Fibroblast of skin of left quadriceps (primary cell): ENCODE measurements at regions not wholly inside any gene's neighbourhood (a gene's known extent, or its start where the extent isn't known, plus 50 kb on each side); places are given as distances from the start of the nearest gene placed in this dataset.

Experiments
- DNase-seq, 2 experiments: peaks; one replicate each; pipeline ENCODE4 v3.0.0-alpha.2; 2013; ENCODE audit warnings: low read depth in 2 of 2

- DNase-seq = no peak
These were observed 50.8 kb upstream of the JAG1 start for GRCh38 chr20:10724449-10725173.

DNA sequence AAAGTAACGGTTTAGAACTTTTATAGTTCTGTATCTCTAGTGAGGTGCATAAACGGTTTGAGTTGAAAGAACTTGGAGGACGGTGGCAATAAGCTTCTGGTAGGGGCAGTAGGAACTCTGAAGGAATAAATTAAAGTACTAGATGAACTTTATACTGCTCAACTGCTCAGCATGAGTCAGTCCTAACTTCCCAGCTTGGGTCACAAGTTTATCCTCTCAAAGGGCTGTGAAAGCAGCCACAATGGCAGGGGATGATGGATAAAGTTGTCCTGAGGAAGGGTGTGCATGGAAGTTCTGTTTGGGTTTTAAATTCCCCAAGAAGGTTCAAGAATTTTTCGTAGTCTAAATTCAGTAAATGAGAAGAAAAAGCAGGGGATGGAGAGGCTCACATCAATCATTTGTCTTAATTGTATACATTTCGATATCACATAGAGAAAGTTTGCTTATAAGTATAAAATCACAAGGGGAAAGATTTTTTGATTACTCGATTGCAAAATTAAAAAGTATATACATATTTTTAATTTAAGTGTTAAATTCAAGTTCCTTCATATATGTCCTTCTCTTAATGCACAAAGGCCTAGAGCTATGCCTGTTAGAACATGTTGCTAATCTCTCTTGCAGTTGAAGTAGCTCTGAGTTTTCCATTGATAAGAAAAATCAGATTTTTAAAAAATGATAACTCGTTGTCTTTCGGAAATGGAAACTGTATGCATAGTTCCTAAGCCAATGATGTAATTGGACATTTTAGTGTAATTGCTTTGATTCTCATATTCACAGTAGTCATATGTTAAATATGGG, 55.3 kb upstream of the JAG1 start:
- no peak for DNase-seq

GRCh38 chr20:10729785-10730184, 56.0 kb upstream of the JAG1 start:
- no peak for DNase-seq

- no peak for DNase-seq
These were observed 56.9 kb upstream of the JAG1 start for GRCh38 chr20:10730629-10731183.

- no peak for DNase-seq
These were observed 57.6 kb upstream of the JAG1 start for GRCh38 chr20:10731190-10731965.

GRCh38 chr20:10733122-10733521, 59.3 kb upstream of the JAG1 start:
- DNase-seq = no peak

- no peak for DNase-seq
These were observed 61.6 kb upstream of the JAG1 start for GRCh38 chr20:10735195-10735949.

DNA sequence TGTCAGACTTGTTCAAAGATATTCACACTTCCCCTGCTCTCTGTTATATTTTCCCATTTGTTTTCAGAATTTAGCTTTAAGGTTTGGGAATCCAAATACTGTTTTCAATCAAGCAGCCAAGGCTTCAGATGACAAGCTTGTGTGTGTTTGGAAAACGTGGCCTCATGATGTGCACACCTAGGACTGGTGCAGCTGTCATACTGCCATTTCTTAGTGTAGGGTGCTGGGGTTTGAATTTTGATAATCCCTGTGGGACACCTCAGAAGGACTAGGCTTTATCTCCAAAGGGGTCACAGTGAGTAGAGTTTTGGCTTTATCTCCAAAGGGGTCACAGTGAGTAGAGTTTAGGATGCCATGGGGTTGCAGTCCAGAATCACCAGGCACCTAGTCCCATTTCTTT, 65.3 kb upstream of the JAG1 start:
- DNase-seq = no peak

DNA sequence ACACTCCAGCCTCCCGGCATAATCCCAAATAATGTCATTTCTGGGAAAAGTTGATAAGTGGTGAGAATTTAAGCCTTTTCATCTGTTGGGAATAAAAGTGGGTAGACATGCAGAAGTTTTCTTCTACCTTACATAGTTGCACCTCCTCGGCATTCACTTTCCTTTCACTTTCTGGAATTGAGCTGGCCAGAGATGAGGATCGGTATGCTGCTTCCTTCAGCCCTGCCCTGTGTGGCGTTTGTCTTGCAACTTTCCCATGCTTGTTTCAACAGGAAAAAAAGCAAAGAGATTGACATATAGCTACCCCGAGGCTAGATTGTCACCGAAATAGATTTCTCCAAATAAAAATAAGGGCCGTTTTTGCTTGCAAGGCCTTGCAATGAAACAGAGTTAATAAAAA, 65.8 kb upstream of the JAG1 start:
- no peak for DNase-seq

DNA sequence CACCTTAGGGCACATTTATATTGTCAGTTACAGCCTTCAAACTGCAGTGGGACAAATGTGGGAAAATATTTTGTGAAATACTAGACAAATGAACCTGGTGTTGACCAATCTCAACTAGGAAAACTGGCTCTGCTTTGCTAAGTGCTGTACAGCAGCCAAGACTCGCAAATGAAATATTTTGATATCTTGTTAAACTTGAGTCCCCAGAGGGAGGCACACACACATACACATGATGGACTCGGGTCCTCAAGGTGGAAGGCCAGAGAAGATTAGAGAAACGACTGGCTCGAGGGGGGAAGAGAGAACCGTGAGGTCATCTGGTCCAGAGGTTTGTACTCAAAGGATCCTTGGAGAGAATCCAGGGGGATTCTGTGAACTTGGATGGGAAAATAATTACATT, 67.3 kb upstream of the JAG1 start:
- no peak for DNase-seq

GRCh38 chr20:10745790-10746189, 72.0 kb upstream of the JAG1 start:
- no peak for DNase-seq

GRCh38 chr20:10747019-10747418, 73.2 kb upstream of the JAG1 start:
- DNase-seq = no peak

DNA sequence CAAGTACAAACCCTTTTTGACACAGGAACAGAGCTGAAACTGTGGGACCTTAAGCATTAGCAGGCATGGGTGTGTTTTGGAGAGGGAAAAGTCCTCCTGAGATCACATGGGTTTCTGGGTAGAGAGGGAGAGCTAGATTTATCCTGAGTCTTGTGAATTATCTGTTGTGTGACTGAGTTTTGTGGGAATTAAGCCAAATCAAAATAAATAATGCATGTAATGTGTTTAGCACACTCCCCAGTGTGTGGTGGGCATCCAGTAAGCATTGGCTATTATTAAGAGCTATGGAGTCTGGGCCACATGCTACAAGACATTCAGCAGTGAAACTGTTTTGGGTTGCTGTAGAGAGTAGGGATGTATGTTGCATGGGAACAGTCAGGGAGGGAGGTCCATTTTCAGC, 75.3 kb upstream of the JAG1 start:
- DNase-seq = no peak

DNA sequence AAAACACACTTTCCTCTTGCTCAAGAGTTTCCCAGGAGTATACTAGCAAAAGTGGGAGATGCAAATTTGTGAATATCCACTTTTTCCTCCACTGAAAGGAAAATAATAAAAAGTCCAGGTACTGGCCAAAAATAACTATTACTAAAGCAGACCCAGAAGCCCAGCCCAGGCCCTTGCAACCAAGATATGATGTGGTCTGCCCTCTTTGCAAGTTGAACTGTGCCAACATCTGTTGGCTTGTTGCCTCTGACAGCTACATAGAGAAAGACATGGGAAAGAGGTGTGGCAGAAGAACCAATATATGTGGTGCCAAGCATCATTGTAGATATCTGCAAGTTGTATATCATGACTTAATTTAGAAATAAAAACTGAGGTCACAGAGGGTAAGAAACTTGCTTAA, 78.4 kb upstream of the JAG1 start:
- no peak for DNase-seq

GRCh38 chr20:10754824-10755223, 81.0 kb upstream of the JAG1 start:
- DNase-seq = no peak

GRCh38 chr20:10758446-10758845, 84.6 kb upstream of the JAG1 start:
- DNase-seq = no peak

DNA sequence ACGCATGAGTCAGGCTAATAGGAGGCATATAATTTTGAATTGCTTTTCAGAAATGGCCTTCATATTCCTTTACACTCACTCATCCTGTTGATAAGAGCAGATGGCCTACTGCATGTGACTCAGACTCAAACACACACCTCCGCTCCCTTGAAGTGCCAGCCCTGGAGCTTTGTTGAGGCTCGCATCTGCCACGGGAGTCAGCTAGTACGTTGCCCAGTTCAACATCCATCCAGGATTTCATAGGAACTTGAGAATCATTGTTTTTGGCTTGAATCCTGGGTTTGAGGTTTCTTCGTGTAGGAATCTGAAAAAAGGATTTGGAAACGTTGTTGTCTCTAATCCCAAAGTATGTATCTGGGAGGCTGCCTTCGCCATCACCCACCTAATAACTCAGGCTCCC, 87.4 kb upstream of the JAG1 start:
- DNase-seq = peak; percentile 22 to 29

DNA sequence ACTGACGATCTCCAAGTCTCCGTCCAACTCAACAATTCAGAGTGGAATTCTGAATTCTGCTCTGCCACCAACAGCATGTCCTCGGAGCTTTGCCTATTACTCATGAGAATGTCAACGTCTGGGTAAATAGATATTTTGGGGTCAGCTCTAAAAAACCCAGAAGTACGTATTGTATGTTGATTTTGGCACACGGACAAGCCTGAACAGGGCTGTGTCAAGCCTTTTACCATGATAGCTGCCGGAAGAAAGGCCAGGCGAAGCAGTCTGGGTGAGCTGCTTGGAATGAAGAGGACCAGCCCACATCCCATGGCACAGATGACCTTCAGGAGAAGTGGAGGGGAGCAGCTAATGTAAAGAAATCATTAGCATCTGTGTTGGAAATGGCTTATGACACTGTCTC, 88.0 kb upstream of the JAG1 start:
- no peak for DNase-seq

DNA sequence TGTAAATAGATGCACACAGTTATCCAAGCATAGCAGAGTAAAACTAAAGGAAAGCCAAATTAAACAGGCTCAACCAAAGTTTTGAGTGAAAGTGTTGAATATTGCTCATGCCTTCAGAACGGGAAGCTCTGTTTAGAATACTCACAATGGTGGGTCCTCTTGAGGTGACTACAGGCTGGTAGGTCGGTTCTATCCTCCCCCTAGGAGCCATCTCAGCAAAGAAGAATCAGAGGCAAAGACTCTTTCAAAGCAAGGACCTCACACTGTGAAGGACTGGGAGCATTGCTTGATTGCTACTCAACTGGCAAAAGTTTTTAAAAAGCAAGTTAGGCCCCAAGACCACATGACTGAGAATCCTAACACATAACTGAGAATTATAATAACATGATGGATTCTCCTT, 88.4 kb upstream of the JAG1 start:
- DNase-seq = no peak

DNA sequence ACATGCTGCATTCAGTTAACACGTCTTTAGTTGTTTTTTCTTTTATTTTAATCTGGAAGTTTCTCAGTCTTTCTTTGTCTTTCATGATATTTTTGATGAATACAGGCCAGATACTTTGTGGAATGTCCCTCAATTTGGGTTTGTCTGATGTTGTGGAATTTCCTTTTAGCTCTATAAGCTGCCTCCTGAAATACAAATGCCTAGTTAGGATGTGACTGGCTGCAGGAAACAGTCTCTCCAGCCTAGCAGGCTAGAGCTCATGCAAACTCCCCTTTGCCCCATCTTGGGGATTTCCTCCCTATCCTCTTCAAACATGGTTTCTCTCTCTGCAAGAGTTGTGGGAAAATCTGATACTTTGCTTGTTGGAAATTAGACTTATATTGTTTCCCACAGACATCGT, 89.3 kb upstream of the JAG1 start:
- DNase-seq = no peak

DNA sequence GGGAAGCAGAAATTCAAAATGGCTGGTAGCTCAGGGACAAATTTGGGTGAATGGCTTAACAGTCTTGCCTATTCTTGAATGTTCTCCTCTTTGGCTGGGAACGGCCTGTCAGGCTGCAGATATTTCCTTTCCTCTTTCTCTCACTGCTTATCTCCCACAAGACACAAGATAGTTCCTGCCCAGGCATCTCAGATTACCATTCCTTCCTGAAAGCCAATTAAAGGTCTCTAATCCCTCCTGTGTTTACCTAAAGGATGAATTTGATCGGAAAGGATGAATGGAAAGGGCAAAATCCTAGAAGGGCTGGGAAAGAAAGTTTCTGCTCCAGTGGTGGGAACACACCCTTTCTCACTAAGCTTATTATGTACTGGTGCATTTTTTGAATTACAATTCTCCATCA, 95.9 kb upstream of the JAG1 start:
- DNase-seq = no peak

DNA sequence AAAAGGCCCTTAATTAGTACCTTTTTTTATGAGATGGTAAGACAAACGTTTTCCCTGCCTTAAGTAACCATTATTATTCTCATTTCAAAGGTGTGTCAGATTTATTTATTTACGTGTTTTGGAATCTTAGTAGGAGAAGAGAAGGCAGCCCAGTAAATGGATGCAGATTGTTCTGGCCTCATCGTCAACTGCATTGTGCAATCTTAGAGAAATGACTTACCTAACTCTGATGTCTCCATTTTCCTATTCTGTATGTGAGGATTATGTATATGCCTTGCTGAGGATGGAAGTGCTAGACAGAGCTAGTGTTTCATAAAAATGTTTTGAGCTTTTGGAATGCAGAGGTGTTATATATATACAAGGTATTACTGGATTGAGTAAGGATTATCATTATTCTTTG, 97.0 kb upstream of the JAG1 start:
- no peak for DNase-seq
